Superior temporal gyrus (tissue), 1 donor: ENCODE measurements at regions not wholly inside any gene's neighbourhood (a gene's known extent, or its start where the extent isn't known, plus 50 kb on each side); places are given as distances from the start of the nearest gene placed in this dataset.

Experiments used
- DNase-seq: peaks from one replicate; pipeline ENCODE4 v3.0.0-alpha.2; 2016; ENCODE audit errors: extremely low spot score

DNA sequence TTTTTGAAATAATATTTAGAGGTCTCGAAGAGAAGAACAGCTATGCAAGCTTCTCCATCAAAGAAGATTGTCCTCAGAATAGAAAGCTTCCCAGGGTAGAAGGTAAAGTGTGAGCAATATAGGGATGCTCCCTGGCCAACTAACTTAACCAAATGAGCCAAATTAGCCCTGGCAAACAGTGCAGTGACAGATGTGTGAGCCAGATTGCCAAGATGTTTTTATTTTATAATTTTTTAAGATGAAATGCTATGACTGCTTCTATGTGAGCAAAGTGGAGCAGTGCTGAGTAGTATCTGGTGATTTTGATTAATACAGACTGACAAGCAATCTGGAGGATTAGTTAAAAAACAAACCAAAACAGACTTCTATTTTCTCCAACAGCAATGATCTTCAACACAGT lies 202.1 kb downstream of the NOVA1 start:
- DNase-seq: no peak

DNA sequence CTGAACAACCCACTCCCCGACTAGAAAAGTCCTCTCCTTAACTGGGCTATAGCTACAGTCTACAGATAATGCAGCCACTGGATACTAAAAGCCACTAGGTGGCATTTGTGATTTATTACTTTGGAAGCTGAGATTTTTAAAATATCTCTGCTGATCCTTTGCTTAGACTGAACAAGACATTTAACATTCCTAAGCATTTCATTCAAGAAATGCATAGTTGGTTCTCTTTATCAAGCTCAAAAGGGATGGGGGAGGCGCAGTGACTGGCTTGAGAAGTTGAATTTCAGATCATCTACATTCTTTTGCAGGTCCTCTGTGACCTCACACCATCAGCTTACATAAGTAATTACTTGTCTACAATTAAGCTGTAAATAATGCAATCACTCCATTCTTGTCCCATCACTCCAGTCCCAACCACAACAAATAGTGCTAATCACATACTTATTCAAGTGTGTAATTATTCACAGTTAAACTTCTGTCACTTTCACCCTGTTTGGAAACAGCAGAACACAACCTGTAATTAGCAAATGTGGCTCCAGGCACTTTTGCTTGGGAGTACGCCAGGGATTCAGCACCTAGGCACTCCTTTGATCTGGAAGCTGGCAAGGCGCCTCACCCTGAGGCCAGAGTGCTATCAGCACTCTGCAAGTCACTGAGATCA lies 203.6 kb downstream of the NOVA1 start:
- DNase-seq: peak; percentile 84

DNA sequence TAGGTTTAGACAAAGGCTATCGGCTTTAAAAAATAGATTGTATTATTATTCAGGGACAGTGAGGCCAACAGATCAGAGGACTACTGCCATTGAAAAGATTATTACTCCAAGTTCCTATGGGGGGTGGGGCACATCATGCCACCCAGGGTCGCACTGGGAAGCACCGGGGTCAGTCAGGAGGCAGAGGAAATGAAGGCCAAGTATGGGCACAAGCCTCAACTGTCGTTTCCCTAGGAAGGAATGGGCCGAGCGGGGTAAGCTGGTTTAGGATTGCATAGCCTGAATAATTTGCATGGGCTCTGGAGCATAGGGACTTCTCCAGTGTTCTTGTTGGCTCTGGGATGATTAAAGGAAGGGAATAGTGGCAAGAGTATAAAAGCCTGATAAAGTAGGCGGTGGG lies 205.3 kb downstream of the NOVA1 start:
- no peak for DNase-seq

DNA sequence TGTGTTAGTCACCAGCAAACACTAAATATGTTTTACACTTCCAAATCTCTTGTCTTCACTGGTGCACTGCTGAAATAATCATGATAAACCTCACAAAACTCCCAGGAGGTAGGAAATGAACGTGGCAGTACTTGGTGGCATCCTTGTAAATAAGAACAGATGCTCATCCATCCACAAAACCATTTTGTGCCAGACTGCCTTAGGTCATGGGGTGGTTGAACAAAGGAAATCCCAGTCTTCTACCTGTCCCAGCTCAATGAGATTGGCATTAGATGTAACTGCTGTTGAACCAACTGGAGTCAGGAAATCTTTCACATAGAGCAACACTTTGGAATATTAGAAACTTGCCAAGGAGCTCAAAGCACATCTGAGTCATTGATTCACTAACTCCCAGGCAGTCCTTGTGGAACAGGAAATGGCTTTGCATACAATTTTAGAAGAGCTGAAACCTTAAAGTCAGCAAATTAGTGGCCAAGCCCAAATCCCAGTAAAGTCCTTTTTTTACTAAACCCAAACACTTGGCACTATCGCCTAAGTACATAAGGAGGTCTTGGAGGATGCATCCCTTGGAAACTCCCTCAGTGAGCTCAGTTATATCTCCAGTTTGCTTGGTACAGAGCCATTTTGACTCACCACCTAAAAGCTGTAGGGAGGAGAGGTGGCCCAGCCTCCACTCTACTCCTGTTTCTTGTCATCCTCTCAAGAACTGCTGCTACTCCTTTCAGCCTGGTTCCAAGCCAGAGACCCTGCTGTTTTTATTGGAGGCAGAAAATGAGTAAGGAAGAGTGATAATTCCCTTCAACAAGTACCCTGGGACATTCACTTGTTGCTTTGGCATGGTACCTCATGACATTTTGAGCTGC lies 208.0 kb downstream of the NOVA1 start:
- peak; percentile 50 for DNase-seq

- DNase-seq: no peak
Measured at GRCh38 chr14:26385310-26385709, 212.5 kb downstream of the NOVA1 start.

DNA sequence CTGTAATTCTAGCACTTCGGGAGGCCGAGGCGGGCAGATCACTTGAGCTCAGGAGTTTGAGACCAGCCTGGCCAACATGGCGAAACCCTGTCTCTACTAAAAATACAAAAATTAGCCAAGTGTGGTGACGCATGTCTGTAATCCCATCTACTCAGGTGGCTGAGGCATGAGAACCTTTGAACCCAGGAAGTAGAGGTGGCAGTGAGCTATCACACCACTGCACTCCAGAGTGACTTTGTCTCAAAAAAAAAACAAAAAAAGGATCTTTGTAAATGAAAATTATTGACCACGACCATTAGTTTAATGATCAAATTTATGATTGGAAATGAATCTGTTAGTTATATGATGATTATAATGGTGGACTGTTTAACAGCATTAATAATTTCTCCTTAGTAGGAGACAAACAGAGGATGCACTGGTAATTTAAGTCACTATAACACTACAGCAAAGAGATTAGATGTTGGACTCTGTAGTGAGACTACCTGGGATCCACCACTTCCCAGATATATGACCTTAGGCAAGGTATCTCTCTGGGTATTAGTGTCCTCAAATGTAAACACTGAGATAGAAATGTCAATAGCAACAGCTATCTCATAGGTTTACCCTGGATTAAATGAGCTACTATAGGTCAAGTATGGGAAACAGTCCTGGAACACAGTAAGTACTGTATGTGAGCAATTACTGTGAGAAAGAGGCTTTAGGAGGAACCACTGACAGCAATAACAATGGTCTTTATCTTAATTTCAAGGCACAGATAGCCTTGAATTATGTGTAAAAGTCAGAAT lies 214.7 kb downstream of the NOVA1 start:
- no peak for DNase-seq

- no peak for DNase-seq
Measured at GRCh38 chr14:26381405-26381804, 216.4 kb downstream of the NOVA1 start.

DNA sequence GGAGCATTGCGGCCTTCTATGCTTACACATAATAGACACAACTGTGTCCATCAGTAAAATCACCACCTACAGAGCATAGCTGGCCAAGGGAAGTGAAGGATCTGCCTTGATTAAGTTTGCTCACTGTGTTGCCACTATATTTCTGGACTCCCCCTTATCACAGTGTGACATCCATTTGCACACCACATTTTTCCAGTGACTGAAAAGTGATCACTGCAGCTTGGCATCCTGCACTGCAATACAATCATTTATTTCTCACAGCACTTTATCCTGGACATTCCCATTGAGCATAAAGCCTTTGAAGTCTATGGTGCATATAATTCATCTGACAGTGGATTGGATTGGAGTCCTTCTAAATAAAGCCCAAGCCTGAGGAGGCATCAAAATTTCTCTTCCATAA lies 217.2 kb downstream of the NOVA1 start:
- no peak for DNase-seq

DNA sequence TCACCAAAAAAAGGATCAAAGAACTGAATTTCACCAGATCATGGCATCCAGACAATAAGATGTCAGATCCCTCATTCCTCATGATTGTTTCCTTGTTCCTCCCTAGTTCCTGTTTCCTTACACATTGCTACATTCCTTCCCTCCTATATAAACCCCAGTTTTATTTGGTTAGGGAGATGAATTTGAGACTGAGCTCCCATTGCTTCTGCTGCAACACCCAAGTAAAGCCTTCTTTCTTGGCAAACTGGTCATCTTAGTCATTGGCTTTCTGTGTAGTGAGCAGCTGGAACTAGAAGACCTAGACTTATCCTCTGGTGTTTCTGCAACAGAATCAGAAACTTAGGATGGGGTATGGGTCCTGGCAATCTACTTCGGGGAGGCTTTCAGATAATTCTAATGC lies 217.9 kb downstream of the NOVA1 start:
- DNase-seq: no peak

DNA sequence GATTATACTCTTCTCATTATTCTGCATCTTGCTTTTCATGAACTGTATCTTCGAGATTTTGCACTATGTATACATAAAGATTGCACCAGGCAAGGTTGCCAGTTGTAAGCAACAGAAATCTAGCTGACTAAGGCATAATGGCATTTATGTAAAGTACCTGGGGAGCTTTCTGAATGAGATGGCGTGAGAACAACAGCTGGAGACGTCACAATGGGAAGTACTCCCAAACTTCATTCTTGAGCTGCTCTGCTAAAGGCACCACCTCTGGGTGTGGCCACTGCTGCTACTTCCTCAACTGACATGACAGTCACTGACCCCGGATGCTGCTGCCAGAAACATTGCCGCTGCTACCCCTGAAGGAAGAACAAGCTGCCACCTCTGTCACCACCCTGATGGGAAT lies 220.7 kb downstream of the NOVA1 start:
- DNase-seq: no peak

DNA sequence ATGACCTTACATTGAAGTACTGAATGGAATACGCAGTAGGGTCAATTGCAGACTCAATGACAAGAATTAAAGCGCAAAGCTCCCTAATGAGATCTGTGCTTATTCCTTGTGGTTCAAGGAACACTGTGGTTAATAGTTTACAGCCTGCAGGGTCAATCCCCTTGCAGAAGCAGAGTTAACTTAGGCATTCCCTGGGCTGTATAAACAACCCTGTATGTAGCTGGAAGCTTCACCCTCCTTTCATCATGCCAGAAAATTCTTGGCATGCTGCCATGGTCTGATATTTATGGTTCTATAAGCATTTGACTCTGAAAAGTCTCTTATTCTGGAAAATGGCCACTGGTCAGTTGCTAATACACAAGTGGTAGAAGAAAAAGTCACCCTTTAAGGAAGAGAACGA lies 227.7 kb downstream of the NOVA1 start:
- no peak for DNase-seq

GRCh38 chr14:26363689-26364088 lies 234.1 kb downstream of the NOVA1 start:
- no peak for DNase-seq

DNA sequence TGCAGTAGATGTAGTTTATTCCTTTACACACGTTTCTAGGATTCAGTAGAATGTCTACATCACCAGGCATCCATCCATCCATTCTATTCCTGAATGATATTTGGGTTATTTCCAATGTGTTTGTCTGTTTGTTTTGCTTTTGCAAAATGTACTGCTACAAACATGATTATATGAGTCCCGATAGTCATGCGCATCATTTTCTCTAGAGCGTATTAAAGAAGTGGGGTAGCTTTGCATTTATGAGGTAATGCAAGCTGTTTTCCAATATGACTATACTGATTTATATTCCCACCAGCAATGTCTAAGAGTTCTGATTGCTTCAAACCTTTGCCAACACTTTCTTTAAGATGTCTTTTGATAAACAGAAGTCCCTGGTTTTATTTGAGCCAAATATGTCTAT lies 253.2 kb downstream of the NOVA1 start:
- DNase-seq: no peak

DNA sequence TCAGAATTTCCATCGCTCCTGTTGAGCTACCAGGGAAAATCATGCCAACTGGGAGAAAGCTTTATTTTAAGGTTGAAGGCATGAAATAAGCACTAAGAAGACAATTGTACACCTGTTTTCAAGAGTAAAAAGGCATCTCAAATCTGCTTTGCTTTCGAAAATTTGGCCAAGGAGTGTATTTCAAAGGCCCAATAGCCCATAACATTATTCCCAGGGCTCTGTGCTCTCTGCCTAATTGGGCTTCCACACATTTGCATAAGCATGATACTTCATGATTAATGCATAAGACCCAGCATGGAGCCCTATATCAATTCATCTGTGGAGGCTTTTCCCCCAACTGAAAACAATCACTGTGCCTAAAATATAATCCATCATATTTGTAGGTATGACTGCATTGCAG lies 258.5 kb downstream of the NOVA1 start:
- no peak for DNase-seq

GRCh38 chr14:26338231-26338630 lies 259.6 kb downstream of the NOVA1 start:
- DNase-seq: no peak

- no peak for DNase-seq
Measured at GRCh38 chr14:26334288-26334687, 263.5 kb downstream of the NOVA1 start.

GRCh38 chr14:26332966-26333365 lies 264.9 kb downstream of the NOVA1 start:
- DNase-seq: no peak

DNA sequence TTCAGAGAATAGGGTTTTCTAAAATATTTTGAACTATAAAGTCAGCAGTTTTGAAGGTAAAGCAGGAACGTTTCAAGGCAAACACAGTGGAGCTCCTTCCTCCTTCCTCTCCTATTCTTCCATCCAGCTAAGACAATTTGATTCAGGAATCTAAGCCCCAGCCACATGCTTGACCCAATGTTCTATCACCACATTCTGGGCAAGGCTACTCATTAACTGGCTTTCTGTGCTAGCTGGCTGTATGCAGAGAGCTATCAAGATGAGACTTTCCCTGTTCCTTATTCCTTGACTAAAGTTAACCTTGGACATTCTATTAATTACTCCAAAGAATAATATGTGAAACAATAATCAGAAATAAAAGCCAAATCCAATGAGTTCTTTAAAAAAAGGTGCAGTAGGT lies 266.9 kb downstream of the NOVA1 start:
- DNase-seq: no peak

GRCh38 chr14:26328791-26329190 lies 269.0 kb downstream of the NOVA1 start:
- no peak for DNase-seq

GRCh38 chr14:26323869-26324268 lies 274.0 kb downstream of the NOVA1 start:
- no peak for DNase-seq

GRCh38 chr14:26320886-26321285 lies 276.9 kb downstream of the NOVA1 start:
- DNase-seq: no peak

- no peak for DNase-seq
Measured at GRCh38 chr14:26319139-26319864, 278.5 kb downstream of the NOVA1 start.
